SK-N-SH (cell line): ENCODE measurements at regions not wholly inside any gene's neighbourhood (a gene's known extent, or its start where the extent isn't known, plus 50 kb on each side); places are given as distances from the start of the nearest gene placed in this dataset.

ENCODE experiments used
- CTCF ChIA-PET: fragments of 300-600, 350-600 bp; formaldehyde crosslinking; extraction: SDS; loops from one replicate; lab custom pipeline; 2021; lab: Yijun Ruan, JAX
- POLR2A ChIA-PET: fragments of 350-600 bp; sonication (Branson Sonifier 250); formaldehyde crosslinking; extraction: SDS; loops from one replicate; lab custom pipeline; 2020; ENCODE audit warnings: antibody characterized with exemption, inconsistent platforms; lab: Yijun Ruan, JAX
- DNase-seq: peaks from one replicate; pipeline ENCODE4 v3.0.0; 2012
- H2AFZ ChIP-seq: fragments of 200-600 bp; sonication (generic); 2 replicates; pipeline ENCODE4 v1.8.1; 2016; ENCODE audit warnings: antibody characterized with exemption, mild to moderate bottlenecking, low read depth
- H3F3A ChIP-seq: fragments of 200-600 bp; sonication (generic); replicated peaks from 2 replicates; pipeline ENCODE3; 2016; ENCODE audit warnings: antibody characterized with exemption, mild to moderate bottlenecking; ENCODE audit not compliant: insufficient read depth
- H3K27ac ChIP-seq, 2 experiments: fragments of 200-500 bp in 1 of 2; fragments of 200-600 bp in 1 of 2; sonication (Bioruptor generic) in 1 of 2; sonication (generic), shearing (Covaris generic) in 1 of 2; 2 replicates each; pipeline versions ENCODE4 v1.5.1 to v1.6.1; 2014 to 2016; ENCODE audit warnings: low read depth in 2 of 2, inconsistent platforms in 1 of 2, low read length in 1 of 2, mild to moderate bottlenecking in 1 of 2, mixed read lengths in 1 of 2
- H3K27me3 ChIP-seq: fragments of 200-600 bp; sonication (generic), shearing (Covaris generic); 2 replicates; pipeline ENCODE4 v1.6.1; 2016; ENCODE audit warnings: mixed run types; ENCODE audit not compliant: insufficient read depth
- H3K36me3 ChIP-seq, 2 experiments: fragments of 200-500 bp in 1 of 2; fragments of 200-600 bp in 1 of 2; sonication (Bioruptor generic) in 1 of 2; sonication (generic) in 1 of 2; replicated peaks in 1 of 2; 2 replicates each; pipeline versions ENCODE3 to v1.5.1; 2014 to 2016; ENCODE audit warnings: low read length in 1 of 2, mild to moderate bottlenecking in 1 of 2; ENCODE audit not compliant: insufficient read depth in 2 of 2, control insufficient read depth in 1 of 2
- H3K4me1 ChIP-seq, 2 experiments: fragments of 200-500 bp in 1 of 2; fragments of 200-600 bp in 1 of 2; sonication (Bioruptor generic) in 1 of 2; sonication (generic), shearing (Covaris generic) in 1 of 2; 2 replicates each; pipeline versions ENCODE4 v1.5.1 to v1.6.1; 2014 to 2016; ENCODE audit warnings: low read depth in 1 of 2, low read length in 1 of 2, mixed run types in 1 of 2; ENCODE audit not compliant: insufficient read depth in 2 of 2, control insufficient read depth in 1 of 2
- H3K4me2 ChIP-seq: fragments of 200-600 bp; sonication (generic), shearing (Covaris generic); 2 replicates; pipeline ENCODE4 v1.6.1; 2017; ENCODE audit warnings: mixed run types
- H3K4me3 ChIP-seq, 2 experiments: fragments of 200-500 bp in 1 of 2; fragments of 200-600 bp in 1 of 2; sonication (Bioruptor generic) in 1 of 2; sonication (generic), shearing (Covaris generic) in 1 of 2; 2 replicates each; pipeline versions ENCODE4 v1.5.1 to v1.8.1; 2014 to 2016; ENCODE audit warnings: low read depth in 2 of 2, inconsistent platforms in 1 of 2, low read length in 1 of 2, mild to moderate bottlenecking in 1 of 2, mixed read lengths in 1 of 2, moderate library complexity in 1 of 2
- H3K79me2 ChIP-seq: fragments of 200-600 bp; sonication (generic); 2 replicates; pipeline ENCODE4 v1.8.1; 2017; ENCODE audit warnings: mild to moderate bottlenecking; ENCODE audit not compliant: insufficient read depth
- H3K9ac ChIP-seq: fragments of 200-600 bp; sonication (generic); 2 replicates; pipeline ENCODE4 v1.6.1; 2017; ENCODE audit warnings: mixed run types
- H3K9me2 ChIP-seq: fragments of 200-600 bp; sonication (generic); 2 replicates; pipeline ENCODE4 v1.6.1; 2017; ENCODE audit warnings: mixed run types
- H3K9me3 ChIP-seq: fragments of 200-600 bp; sonication (generic); 2 replicates; pipeline ENCODE4 v1.6.1; 2017; ENCODE audit warnings: mixed run types, mild to moderate bottlenecking, moderate library complexity
- H4K20me1 ChIP-seq: fragments of 200-600 bp; sonication (generic); 2 replicates; pipeline ENCODE4 v1.6.1; 2017; ENCODE audit warnings: mild to moderate bottlenecking, mixed run types; ENCODE audit not compliant: insufficient read depth
- CTCF ChIP-seq: fragments of 200-600 bp; sonication (generic); IDR thresholded peaks from 2 replicates; pipeline ENCODE4 v1.6.1; 2017; ENCODE audit warnings: antibody characterized with exemption, mild to moderate bottlenecking, moderate library complexity
- FOSL2 ChIP-seq: IDR thresholded peaks from 2 replicates; pipeline ENCODE4 v1.4.0; 2012; ENCODE audit warnings: low read depth, mild to moderate bottlenecking, moderate library complexity, borderline replicate concordance
- FOXJ3 ChIP-seq: sonication (generic); formaldehyde crosslinking; IDR thresholded peaks from 2 replicates; pipeline ENCODE4 v1.5.1; 2020; ENCODE audit warnings: mild to moderate bottlenecking, missing genetic modification reagents
- FOXM1 ChIP-seq: IDR thresholded peaks from 2 replicates; pipeline ENCODE4 v1.4.0; 2012; ENCODE audit warnings: low read depth, mild to moderate bottlenecking
- GABPA ChIP-seq: IDR thresholded peaks from 2 replicates; pipeline ENCODE4 v1.4.0; 2012; ENCODE audit warnings: low read depth, mild to moderate bottlenecking
- IRF3 ChIP-seq: fragments of 150-350 bp; IDR thresholded peaks from 2 replicates; pipeline ENCODE4 v1.6.1; 2016; ENCODE audit warnings: mild to moderate bottlenecking, low read depth, low read length
- JUND ChIP-seq: IDR thresholded peaks from 2 replicates; pipeline ENCODE4 v1.4.0; 2012
- NRF1 ChIP-seq: IDR thresholded peaks from 2 replicates; pipeline ENCODE4 v1.6.1; 2012; ENCODE audit warnings: low read depth, mild to moderate bottlenecking, low read length
- RFX5 ChIP-seq: IDR thresholded peaks from 2 replicates; pipeline ENCODE4 v1.6.1; 2012; ENCODE audit warnings: mild to moderate bottlenecking, improper control_type of control experiment, low read length
- SMC3 ChIP-seq: IDR thresholded peaks from 2 replicates; pipeline ENCODE4 v1.6.1; 2012; ENCODE audit warnings: low read depth, low read length, improper control_type of control experiment
- USF2 ChIP-seq: fragments of 150-350 bp; IDR thresholded peaks from 2 replicates; pipeline ENCODE4 v1.6.1; 2017; ENCODE audit warnings: antibody characterized with exemption, low read length, low read depth, borderline replicate concordance
- ZBTB33 ChIP-seq: IDR thresholded peaks from 2 replicates; pipeline ENCODE4 v1.4.0; 2012; ENCODE audit warnings: low read depth, borderline replicate concordance
- WGBS: methylation state at CpG from one replicate; pipeline ENCODE4 v1.1.6; 2017; ENCODE audit warnings: low lambda C conversion rate; 5-methylcytosine and 5-hydroxymethylcytosine counted together

GRCh38 chr7:46220066-46220630, 299.1 kb upstream of the IGFBP3 start:
- 67% methylated on average over 7 of the region's 7 CpGs for WGBS
- H2AFZ ChIP-seq = no peak overlapping the region
- ChIA-PET POLR2A (no interaction called here), CTCF (no interaction called here)
- TF ChIP-seq FOXM1 = no peak
- TF ChIP-seq ZBTB33 = no peak
- TF ChIP-seq CTCF = no peak
- TF ChIP-seq NRF1 = no peak
- TF ChIP-seq USF2 = no peak
- TF ChIP-seq IRF3 = no peak
- no peak for TF ChIP-seq FOSL2
- TF ChIP-seq RFX5 = no peak
- TF ChIP-seq SMC3 = no peak
- TF ChIP-seq GABPA = no peak
- TF ChIP-seq FOXJ3 (CRISPR knock-in tag) = no peak
- TF ChIP-seq JUND = no peak
- no peaks in the 10 kb centered on the region for H3K36me3 ChIP-seq
- no peak overlapping the region for H3K9ac ChIP-seq
- H3K9me3 ChIP-seq = no peaks in the 10 kb centered on the region
- H4K20me1 ChIP-seq = no peaks in the 10 kb centered on the region
- peaks cover 6% of the 10 kb centered on the region for H3F3A ChIP-seq
- 0 out of 4 replicates have a peak, but pooled peaks cover 0 to under 1% of the 10 kb centered on the region in 2 experiments for H3K4me1 ChIP-seq
- no peaks in the 10 kb centered on the region for H3K79me2 ChIP-seq
- no peak for DNase-seq
- H3K27me3 ChIP-seq = no peaks in the 10 kb centered on the region
- H3K4me3 ChIP-seq = no peak overlapping the region
- H3K27ac ChIP-seq = no peak overlapping the region
- H3K9me2 ChIP-seq = no peaks in the 10 kb centered on the region
- H3K4me2 ChIP-seq = no peak overlapping the region
